Neural cell (in vitro differentiated cells): ENCODE measurements at regions not wholly inside any gene's neighbourhood (a gene's known extent, or its start where the extent isn't known, plus 50 kb on each side); places are given as distances from the start of the nearest gene placed in this dataset.

Experiments
- H2AFZ ChIP-seq: fragments of 200-600, 300-800 bp; sonication (generic), shearing (Covaris generic); 2 replicates; pipeline ENCODE4 v1.6.0; 2014; ENCODE audit warnings: low read depth, mild to moderate bottlenecking, antibody characterized with exemption, low read length, moderate library complexity
- H3F3A ChIP-seq: fragments of 200-600 bp; shearing (Covaris generic); 2 replicates; pipeline ENCODE4 v1.6.1; 2016; ENCODE audit warnings: mild to moderate bottlenecking, moderate library complexity, mixed read lengths, antibody characterized with exemption, low read length; ENCODE audit not compliant: insufficient read depth, poor library complexity, severe bottlenecking
- H3K27ac ChIP-seq: fragments of 200-600, 300-800 bp; sonication (generic), shearing (Covaris generic); 2 replicates; pipeline ENCODE4 v1.5.1; 2014; ENCODE audit warnings: mild to moderate bottlenecking, low read length, moderate library complexity
- H3K27me3 ChIP-seq: fragments of 300-800, 200-600 bp; sonication (generic), shearing (Covaris generic); 2 replicates; pipeline ENCODE4 v1.6.0; 2014; ENCODE audit warnings: mild to moderate bottlenecking, low read depth, low read length, moderate library complexity; ENCODE audit not compliant: insufficient read depth
- H3K36me3 ChIP-seq: fragments of 300-800, 200-600 bp; sonication (generic), shearing (Covaris generic); 2 replicates; pipeline ENCODE4 v1.5.1; 2014; ENCODE audit warnings: mild to moderate bottlenecking, antibody characterized with exemption, low read length, moderate library complexity; ENCODE audit not compliant: insufficient read depth
- H3K4me2 ChIP-seq: fragments of 300-800, 200-600 bp; sonication (generic), shearing (Covaris generic); 2 replicates; pipeline ENCODE4 v1.6.0; 2014; ENCODE audit warnings: mild to moderate bottlenecking, low read length
- H3K4me3 ChIP-seq: fragments of 300-800, 200-600 bp; sonication (generic), shearing (Covaris generic); 2 replicates; pipeline ENCODE4 v1.5.1; 2014; ENCODE audit warnings: mild to moderate bottlenecking, low read length, moderate library complexity
- H3K79me2 ChIP-seq: fragments of 200-600 bp; shearing (Covaris generic); replicated peaks from 2 replicates; pipeline ENCODE4 v1.6.0; 2014; ENCODE audit warnings: mild to moderate bottlenecking, low read length, moderate library complexity; ENCODE audit not compliant: insufficient read depth
- H3K9ac ChIP-seq: fragments of 300-800, 200-600 bp; sonication (generic), shearing (Covaris generic); 2 replicates; pipeline ENCODE4 v1.6.1; 2016; ENCODE audit warnings: mild to moderate bottlenecking, low read length, mixed read lengths
- H3K9me2 ChIP-seq: fragments of 200-600 bp; shearing (Covaris generic); 2 replicates; pipeline ENCODE4 v1.6.1; 2016; ENCODE audit warnings: mild to moderate bottlenecking, low read length, mixed read lengths; ENCODE audit not compliant: insufficient read depth
- H3K9me3 ChIP-seq: fragments of 200-600, 300-800 bp; sonication (generic), shearing (Covaris generic); 2 replicates; pipeline ENCODE4 v1.6.1; 2016; ENCODE audit warnings: mild to moderate bottlenecking, mixed run types, low read length, moderate library complexity, mixed read lengths
- H4K20me1 ChIP-seq: fragments of 200-600 bp; shearing (Covaris generic); 2 replicates; pipeline ENCODE4 v1.6.1; 2016; ENCODE audit warnings: mild to moderate bottlenecking, mixed run types; ENCODE audit not compliant: insufficient read depth
- CTCF ChIP-seq: fragments of 450-650 bp; IDR thresholded peaks from 2 replicates; pipeline ENCODE4 v1.5.1; 2014; ENCODE audit warnings: antibody characterized with exemption, mild to moderate bottlenecking, moderate library complexity; ENCODE audit not compliant: poor library complexity, severe bottlenecking
- EP300 ChIP-seq: fragments of 450-650 bp; conservative IDR thresholded peaks from 2 replicates; pipeline ENCODE4 v1.6.1; 2014; ENCODE audit warnings: antibody characterized with exemption, mild to moderate bottlenecking, moderate library complexity; ENCODE audit not compliant: poor library complexity, severe bottlenecking
- EZH2 ChIP-seq: fragments of 200-600, 300-800 bp; shearing (Covaris generic), sonication (generic); IDR thresholded peaks from 2 replicates; pipeline ENCODE4 v1.6.1; 2014; ENCODE audit warnings: antibody characterized with exemption, low read length, borderline replicate concordance, mild to moderate bottlenecking; ENCODE audit not compliant: insufficient read depth, poor library complexity, severe bottlenecking
- MXI1 ChIP-seq: fragments of 450-650 bp; conservative IDR thresholded peaks from 2 replicates; pipeline ENCODE4 v1.6.1; 2014; ENCODE audit warnings: antibody characterized with exemption, mild to moderate bottlenecking; ENCODE audit not compliant: poor library complexity, severe bottlenecking
- POLR2AphosphoS5 ChIP-seq: IDR thresholded peaks from 2 replicates; pipeline ENCODE4 v1.6.1; 2012
- RAD21 ChIP-seq: fragments of 450-650 bp; conservative IDR thresholded peaks from 2 replicates; pipeline ENCODE4 v1.6.1; 2014; ENCODE audit warnings: antibody characterized with exemption, mild to moderate bottlenecking, moderate library complexity
- SMC3 ChIP-seq: fragments of 450-650 bp; conservative IDR thresholded peaks from 2 replicates; pipeline ENCODE4 v1.6.1; 2014; ENCODE audit warnings: antibody characterized with exemption, mild to moderate bottlenecking, moderate library complexity; ENCODE audit not compliant: poor library complexity
- TAF1 ChIP-seq: IDR thresholded peaks from 2 replicates; pipeline ENCODE4 v1.6.1; 2012; ENCODE audit warnings: low read depth
- TF ChIP-seq, protein P1 (sequence below): IDR thresholded peaks from 2 replicates; pipeline ENCODE4 v1.6.1; 2012; ENCODE audit warnings: borderline replicate concordance

- TF ChIP-seq CTCF = no peak
- TF ChIP-seq POLR2AphosphoS5 = no peak
Observed at GRCh38 chr7:18228686-18229085, 201.0 kb upstream of the PRPS1L1 start (continued).

- Histone ChIP-seq H3F3A (no peaks in the 10 kb centered on the region), H3K27me3 (no peaks in the 10 kb centered on the region), H3K9me3 (no peaks in the 10 kb centered on the region), H3K27ac (no peak overlapping the region), H3K4me3 (no peak overlapping the region), H4K20me1 (no peaks in the 10 kb centered on the region), H3K36me3 (no peaks in the 10 kb centered on the region), H2AFZ (no peak overlapping the region), H3K4me2 (no peak overlapping the region), H3K9me2 (no peaks in the 10 kb centered on the region), H3K79me2 (no peaks in the 10 kb centered on the region), H3K9ac (no peak overlapping the region)
- TF ChIP-seq MXI1 (no peak), EZH2 (no peak), SMC3 (no peak), CTCF (no peak), POLR2AphosphoS5 (no peak), EP300 (no peak), TAF1 (no peak), RAD21 (no peak)
- TF ChIP-seq, protein P1, sequence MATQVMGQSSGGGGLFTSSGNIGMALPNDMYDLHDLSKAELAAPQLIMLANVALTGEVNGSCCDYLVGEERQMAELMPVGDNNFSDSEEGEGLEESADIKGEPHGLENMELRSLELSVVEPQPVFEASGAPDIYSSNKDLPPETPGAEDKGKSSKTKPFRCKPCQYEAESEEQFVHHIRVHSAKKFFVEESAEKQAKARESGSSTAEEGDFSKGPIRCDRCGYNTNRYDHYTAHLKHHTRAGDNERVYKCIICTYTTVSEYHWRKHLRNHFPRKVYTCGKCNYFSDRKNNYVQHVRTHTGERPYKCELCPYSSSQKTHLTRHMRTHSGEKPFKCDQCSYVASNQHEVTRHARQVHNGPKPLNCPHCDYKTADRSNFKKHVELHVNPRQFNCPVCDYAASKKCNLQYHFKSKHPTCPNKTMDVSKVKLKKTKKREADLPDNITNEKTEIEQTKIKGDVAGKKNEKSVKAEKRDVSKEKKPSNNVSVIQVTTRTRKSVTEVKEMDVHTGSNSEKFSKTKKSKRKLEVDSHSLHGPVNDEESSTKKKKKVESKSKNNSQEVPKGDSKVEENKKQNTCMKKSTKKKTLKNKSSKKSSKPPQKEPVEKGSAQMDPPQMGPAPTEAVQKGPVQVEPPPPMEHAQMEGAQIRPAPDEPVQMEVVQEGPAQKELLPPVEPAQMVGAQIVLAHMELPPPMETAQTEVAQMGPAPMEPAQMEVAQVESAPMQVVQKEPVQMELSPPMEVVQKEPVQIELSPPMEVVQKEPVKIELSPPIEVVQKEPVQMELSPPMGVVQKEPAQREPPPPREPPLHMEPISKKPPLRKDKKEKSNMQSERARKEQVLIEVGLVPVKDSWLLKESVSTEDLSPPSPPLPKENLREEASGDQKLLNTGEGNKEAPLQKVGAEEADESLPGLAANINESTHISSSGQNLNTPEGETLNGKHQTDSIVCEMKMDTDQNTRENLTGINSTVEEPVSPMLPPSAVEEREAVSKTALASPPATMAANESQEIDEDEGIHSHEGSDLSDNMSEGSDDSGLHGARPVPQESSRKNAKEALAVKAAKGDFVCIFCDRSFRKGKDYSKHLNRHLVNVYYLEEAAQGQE = no peak
Observed at GRCh38 chr7:18230271-18230670, 202.6 kb upstream of the PRPS1L1 start.

GRCh38 chr7:18231854-18232253, 204.2 kb upstream of the PRPS1L1 start:
- no peak overlapping the region for H2AFZ ChIP-seq
- no peaks in the 10 kb centered on the region for H3K79me2 ChIP-seq
- H3K9me2 ChIP-seq = no peaks in the 10 kb centered on the region
- H3K4me3 ChIP-seq = no peak overlapping the region
- H3K27me3 ChIP-seq = no peaks in the 10 kb centered on the region
- no peaks in the 10 kb centered on the region for H3K9me3 ChIP-seq
- TF ChIP-seq, protein P1 = no peak
- TF ChIP-seq MXI1 = no peak
- no peak for TF ChIP-seq POLR2AphosphoS5
- no peak for TF ChIP-seq SMC3
- TF ChIP-seq EP300 = no peak
- no peak for TF ChIP-seq RAD21
- TF ChIP-seq TAF1 = no peak
- no peak overlapping the region for H3K27ac ChIP-seq
- no peaks in the 10 kb centered on the region for H3K36me3 ChIP-seq
- H4K20me1 ChIP-seq = no peaks in the 10 kb centered on the region
- no peak overlapping the region for H3K4me2 ChIP-seq
- H3K9ac ChIP-seq = no peak overlapping the region
- no peaks in the 10 kb centered on the region for H3F3A ChIP-seq
